ENCODE measurements at regions not wholly inside any gene's neighbourhood (a gene's known extent, or its start where the extent isn't known, plus 50 kb on each side); places are given as distances from the start of the nearest gene placed in this dataset.

DNA sequence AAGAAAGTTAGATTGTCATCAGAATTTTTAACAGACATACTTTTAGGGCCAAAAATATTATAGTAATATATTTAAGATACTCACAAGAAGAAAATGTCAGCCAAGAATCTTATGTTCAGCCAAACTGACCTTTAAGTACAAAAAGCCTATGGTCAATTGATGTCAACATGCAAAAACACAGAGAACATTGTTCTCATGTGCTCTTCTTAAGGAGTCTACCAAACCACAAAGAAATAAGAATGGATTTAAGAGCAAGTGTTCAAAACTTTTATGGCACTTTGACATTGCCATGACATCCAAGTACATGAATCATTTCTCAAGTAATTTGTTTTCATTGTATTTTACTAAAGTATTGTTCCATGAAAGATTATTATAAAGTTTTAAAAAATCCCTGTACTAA is 180.4 kb downstream of the TMEM26 start:
- DNase-seq (ENCODE audit: extremely low read depth, insufficient read length): no peak
- Histone ChIP-seq H3K36me3 (ENCODE audit: control insufficient read depth, insufficient read depth, low read length) (no peaks in the 10 kb centered on the region), H3K4me3 (replicated peaks; ENCODE audit: low read depth, low read length) (no peak overlapping the region), H3K27me3 (replicated peaks; ENCODE audit: control insufficient read depth, insufficient read depth, low read length) (no peaks in the 10 kb centered on the region)
- TF ChIP-seq, protein P1, sequence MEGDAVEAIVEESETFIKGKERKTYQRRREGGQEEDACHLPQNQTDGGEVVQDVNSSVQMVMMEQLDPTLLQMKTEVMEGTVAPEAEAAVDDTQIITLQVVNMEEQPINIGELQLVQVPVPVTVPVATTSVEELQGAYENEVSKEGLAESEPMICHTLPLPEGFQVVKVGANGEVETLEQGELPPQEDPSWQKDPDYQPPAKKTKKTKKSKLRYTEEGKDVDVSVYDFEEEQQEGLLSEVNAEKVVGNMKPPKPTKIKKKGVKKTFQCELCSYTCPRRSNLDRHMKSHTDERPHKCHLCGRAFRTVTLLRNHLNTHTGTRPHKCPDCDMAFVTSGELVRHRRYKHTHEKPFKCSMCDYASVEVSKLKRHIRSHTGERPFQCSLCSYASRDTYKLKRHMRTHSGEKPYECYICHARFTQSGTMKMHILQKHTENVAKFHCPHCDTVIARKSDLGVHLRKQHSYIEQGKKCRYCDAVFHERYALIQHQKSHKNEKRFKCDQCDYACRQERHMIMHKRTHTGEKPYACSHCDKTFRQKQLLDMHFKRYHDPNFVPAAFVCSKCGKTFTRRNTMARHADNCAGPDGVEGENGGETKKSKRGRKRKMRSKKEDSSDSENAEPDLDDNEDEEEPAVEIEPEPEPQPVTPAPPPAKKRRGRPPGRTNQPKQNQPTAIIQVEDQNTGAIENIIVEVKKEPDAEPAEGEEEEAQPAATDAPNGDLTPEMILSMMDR (IDR thresholded peaks at IDR 0.05; ENCODE audit: insufficient read depth, low read length, poor library complexity, severe bottlenecking): no peak

DNA sequence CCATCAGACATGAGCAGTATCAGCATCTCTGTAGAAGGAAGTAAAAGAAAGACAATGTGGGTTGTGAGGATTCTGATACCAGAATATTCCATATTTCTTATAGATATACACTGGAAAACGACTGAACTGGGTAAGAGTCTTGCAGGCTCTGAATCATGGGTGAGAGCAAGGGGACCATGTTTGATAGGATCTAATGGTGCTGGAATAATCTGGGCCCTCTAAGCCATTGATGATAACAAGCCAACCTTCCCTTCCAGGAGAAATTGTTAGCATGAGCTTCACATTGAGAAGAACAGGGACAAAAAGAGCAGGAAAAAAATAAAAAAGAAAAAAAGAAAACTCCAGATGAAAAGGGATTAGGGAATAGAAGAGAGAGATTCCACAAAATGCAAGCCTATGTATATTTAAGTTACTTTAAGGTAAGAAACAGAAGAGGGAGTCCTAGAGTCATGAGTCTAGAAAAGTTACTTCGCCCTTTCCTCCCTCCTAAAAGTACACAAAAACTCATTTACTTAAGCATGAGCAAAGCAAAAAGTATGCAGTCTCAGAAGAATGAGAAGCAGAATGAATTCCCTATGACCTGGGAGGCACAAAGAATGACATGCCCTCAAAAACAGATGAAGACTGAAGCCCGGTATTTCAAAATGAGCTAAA is 181.9 kb downstream of the TMEM26 start:
- H3K27me3 ChIP-seq (replicated peaks; ENCODE audit: control insufficient read depth, insufficient read depth, low read length): no peaks in the 10 kb centered on the region
- DNase-seq (ENCODE audit: extremely low read depth, insufficient read length): no peak
- H3K4me3 ChIP-seq (replicated peaks; ENCODE audit: low read depth, low read length): no peak overlapping the region
- TF ChIP-seq, protein P1 (IDR thresholded peaks at IDR 0.05; ENCODE audit: insufficient read depth, low read length, poor library complexity, severe bottlenecking): no peak
- H3K36me3 ChIP-seq (ENCODE audit: control insufficient read depth, insufficient read depth, low read length): no peaks in the 10 kb centered on the region

DNA sequence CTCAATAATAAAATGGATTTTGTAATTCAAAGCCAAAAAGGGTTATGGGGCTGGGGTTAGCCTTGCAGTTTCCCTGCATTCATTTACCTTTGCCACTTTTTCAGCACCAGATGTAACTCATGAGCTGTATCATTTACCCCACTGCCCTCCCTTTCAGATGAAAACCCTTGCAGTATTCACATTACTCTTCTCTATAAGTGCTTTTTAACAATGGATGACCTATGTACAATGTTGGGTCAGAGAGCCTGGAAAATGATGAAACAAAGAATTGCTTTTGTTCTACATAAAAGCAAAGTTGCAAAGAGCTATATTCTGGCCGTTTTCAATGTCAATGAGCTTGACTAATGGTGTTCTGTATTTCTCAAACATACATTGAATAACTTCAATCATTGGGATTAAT is 189.7 kb downstream of the TMEM26 start:
- DNase-seq (ENCODE audit: extremely low read depth, insufficient read length): no peak
- Histone ChIP-seq H3K36me3 (ENCODE audit: control insufficient read depth, insufficient read depth, low read length) (no peaks in the 10 kb centered on the region), H3K27me3 (replicated peaks; ENCODE audit: control insufficient read depth, insufficient read depth, low read length) (no peaks in the 10 kb centered on the region), H3K4me3 (replicated peaks; ENCODE audit: low read depth, low read length) (no peak overlapping the region)
- TF ChIP-seq, protein P1 (IDR thresholded peaks at IDR 0.05; ENCODE audit: insufficient read depth, low read length, poor library complexity, severe bottlenecking): no peak

GRCh38 chr10:61262486-61263261 is 190.5 kb downstream of the TMEM26 start:
- Histone ChIP-seq H3K27me3 (replicated peaks; ENCODE audit: control insufficient read depth, insufficient read depth, low read length) (no peaks in the 10 kb centered on the region), H3K36me3 (ENCODE audit: control insufficient read depth, insufficient read depth, low read length) (no peaks in the 10 kb centered on the region), H3K4me3 (replicated peaks; ENCODE audit: low read depth, low read length) (no peak overlapping the region)
- no peak for DNase-seq (ENCODE audit: extremely low read depth, insufficient read length)
- TF ChIP-seq, protein P1 (IDR thresholded peaks at IDR 0.05; ENCODE audit: insufficient read depth, low read length, poor library complexity, severe bottlenecking): no peak

DNA sequence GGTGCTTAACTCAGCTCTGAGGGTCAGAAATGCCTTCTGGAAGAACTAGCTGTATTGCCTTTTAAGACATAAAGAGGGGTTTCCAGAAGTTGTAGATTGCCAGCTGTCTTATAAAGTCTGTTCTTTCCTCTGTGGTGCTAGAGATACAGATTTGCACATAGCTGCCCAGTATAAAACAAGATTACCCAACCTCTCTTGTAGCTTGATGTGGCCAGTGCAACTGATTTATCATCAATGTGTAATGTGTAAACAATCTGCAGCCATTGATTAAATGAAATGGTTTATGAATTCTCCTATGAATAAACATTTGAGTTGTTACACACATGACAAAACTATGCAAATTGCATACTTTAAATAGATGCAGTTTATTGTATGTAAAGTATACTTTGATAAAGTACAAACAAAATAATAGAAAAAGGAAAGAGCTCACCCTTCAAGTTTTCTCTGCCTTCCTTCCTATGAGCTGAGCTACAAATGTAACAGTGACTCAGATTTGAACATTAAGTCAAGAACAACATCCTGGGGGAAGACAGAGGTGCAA is 195.2 kb downstream of the TMEM26 start:
- Histone ChIP-seq H3K4me3 (replicated peaks; ENCODE audit: low read depth, low read length) (no peak overlapping the region), H3K36me3 (ENCODE audit: control insufficient read depth, insufficient read depth, low read length) (no peaks in the 10 kb centered on the region), H3K27me3 (replicated peaks; ENCODE audit: control insufficient read depth, insufficient read depth, low read length) (no peaks in the 10 kb centered on the region)
- no peak for DNase-seq (ENCODE audit: extremely low read depth, insufficient read length)
- TF ChIP-seq, protein P1 (IDR thresholded peaks at IDR 0.05; ENCODE audit: insufficient read depth, low read length, poor library complexity, severe bottlenecking): no peak
